ENCODE measurements at regions not wholly inside any gene's neighbourhood (a gene's known extent, or its start where the extent isn't known, plus 50 kb on each side); places are given as distances from the start of the nearest gene placed in this dataset.

- TF ChIP-seq EZH2phosphoT487 (IDR thresholded peaks at IDR 0.05; ENCODE audit: unreplicated experiment) (no peak), CTCF (conservative IDR thresholded peaks at IDR 0.05; ENCODE audit: low read depth in 2 of 2) (no peak), ZNF114 (CRISPR knock-in tag; IDR thresholded peaks at IDR 0.05) (no peak), EZH2 (IDR thresholded peaks at IDR 0.05; ENCODE audit: low read depth, unreplicated experiment) (no peak), JUNB (IDR thresholded peaks at IDR 0.05; ENCODE audit: unreplicated experiment) (no peak), POLR2AphosphoS5 (IDR thresholded peaks at IDR 0.05; ENCODE audit: low read depth) (no peak), CREB1 (CRISPR knock-in tag; IDR thresholded peaks at IDR 0.05; ENCODE audit: low read depth) (no peak)
- TF ChIP-seq, protein P1, sequence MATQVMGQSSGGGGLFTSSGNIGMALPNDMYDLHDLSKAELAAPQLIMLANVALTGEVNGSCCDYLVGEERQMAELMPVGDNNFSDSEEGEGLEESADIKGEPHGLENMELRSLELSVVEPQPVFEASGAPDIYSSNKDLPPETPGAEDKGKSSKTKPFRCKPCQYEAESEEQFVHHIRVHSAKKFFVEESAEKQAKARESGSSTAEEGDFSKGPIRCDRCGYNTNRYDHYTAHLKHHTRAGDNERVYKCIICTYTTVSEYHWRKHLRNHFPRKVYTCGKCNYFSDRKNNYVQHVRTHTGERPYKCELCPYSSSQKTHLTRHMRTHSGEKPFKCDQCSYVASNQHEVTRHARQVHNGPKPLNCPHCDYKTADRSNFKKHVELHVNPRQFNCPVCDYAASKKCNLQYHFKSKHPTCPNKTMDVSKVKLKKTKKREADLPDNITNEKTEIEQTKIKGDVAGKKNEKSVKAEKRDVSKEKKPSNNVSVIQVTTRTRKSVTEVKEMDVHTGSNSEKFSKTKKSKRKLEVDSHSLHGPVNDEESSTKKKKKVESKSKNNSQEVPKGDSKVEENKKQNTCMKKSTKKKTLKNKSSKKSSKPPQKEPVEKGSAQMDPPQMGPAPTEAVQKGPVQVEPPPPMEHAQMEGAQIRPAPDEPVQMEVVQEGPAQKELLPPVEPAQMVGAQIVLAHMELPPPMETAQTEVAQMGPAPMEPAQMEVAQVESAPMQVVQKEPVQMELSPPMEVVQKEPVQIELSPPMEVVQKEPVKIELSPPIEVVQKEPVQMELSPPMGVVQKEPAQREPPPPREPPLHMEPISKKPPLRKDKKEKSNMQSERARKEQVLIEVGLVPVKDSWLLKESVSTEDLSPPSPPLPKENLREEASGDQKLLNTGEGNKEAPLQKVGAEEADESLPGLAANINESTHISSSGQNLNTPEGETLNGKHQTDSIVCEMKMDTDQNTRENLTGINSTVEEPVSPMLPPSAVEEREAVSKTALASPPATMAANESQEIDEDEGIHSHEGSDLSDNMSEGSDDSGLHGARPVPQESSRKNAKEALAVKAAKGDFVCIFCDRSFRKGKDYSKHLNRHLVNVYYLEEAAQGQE (IDR thresholded peaks at IDR 0.05; ENCODE audit: unreplicated experiment) = no peak
Observed at GRCh38 chr5:118301696-118302095, 686.7 kb downstream of the DTWD2 start.

Data from GM23338 (cell line).